Duodenal mucosa (tissue), 2 donors: ENCODE measurements at regions not wholly inside any gene's neighbourhood (a gene's known extent, or its start where the extent isn't known, plus 50 kb on each side); places are given as distances from the start of the nearest gene placed in this dataset.

Source experiments
- H3K27ac ChIP-seq: one replicate; pipeline ENCODE4 v1.7.0; 2013; ENCODE audit warnings: low read depth, low read length
- H3K27me3 ChIP-seq, 2 donors: one replicate each; pipeline ENCODE4 v1.7.0; 2013; ENCODE audit warnings: low read length in 2 of 2, control low read depth in 1 of 2; ENCODE audit not compliant: insufficient read depth in 2 of 2, control insufficient read depth in 1 of 2
- H3K36me3 ChIP-seq, 2 donors: one replicate each; pipeline ENCODE4 v1.7.0; 2013; ENCODE audit warnings: low read length in 2 of 2, control low read depth in 1 of 2; ENCODE audit not compliant: insufficient read depth in 2 of 2, control insufficient read depth in 1 of 2
- H3K4me1 ChIP-seq, 2 donors: one replicate each; pipeline ENCODE4 v1.7.0; 2013; ENCODE audit warnings: low read length in 2 of 2, control low read depth in 1 of 2; ENCODE audit not compliant: insufficient read depth in 2 of 2, control insufficient read depth in 1 of 2
- H3K4me3 ChIP-seq, 2 donors: one replicate each; pipeline ENCODE4 v1.7.0; 2013; ENCODE audit warnings: low read length in 2 of 2, low read depth in 1 of 2
- H3K9ac ChIP-seq, 2 donors: one replicate each; pipeline ENCODE4 v1.7.0; 2013; ENCODE audit warnings: low read length in 2 of 2, low read depth in 1 of 2
- H3K9me3 ChIP-seq, 2 donors: one replicate each; pipeline ENCODE4 v1.7.0; 2013; ENCODE audit warnings: low read length in 2 of 2, control low read depth in 1 of 2; ENCODE audit not compliant: control insufficient read depth in 1 of 2

GRCh38 chr1:104856518-104856917, 1106.8 kb downstream of the AMY1C start:
- Histone ChIP-seq H3K9ac (no peak overlapping the region), H3K27ac (no peak overlapping the region), H3K27me3 (no peaks in the 10 kb centered on the region), H3K4me1 (no peaks in the 10 kb centered on the region), H3K36me3 (no peaks in the 10 kb centered on the region), H3K9me3 (peaks cover 0 to 10% of the 10 kb centered on the region in 2 donors), H3K4me3 (no peak overlapping the region)

DNA sequence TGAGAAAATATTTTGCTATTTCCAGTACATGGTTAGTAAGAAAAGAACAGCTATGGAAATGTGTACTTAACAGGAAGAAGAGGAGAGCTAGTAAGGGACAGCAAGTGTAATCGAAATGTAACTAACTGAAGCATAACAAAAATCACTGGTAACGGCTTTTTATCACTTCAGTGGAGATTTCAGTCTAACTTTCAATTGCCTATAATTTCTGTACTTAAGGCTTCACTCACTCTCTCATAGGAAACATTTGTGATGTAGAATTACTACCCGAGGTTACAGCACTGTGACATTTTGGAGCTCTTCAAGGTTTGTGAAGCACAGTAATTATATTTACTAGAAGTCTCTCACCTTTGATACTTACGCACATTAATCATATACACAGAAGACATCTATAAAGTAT, 1119.1 kb downstream of the AMY1C start:
- Histone ChIP-seq H3K27me3 (no peaks in the 10 kb centered on the region), H3K27ac (no peak overlapping the region), H3K4me3 (no peak overlapping the region), H3K36me3 (no peaks in the 10 kb centered on the region), H3K9me3 (no peaks in the 10 kb centered on the region), H3K9ac (no peak overlapping the region), H3K4me1 (no peaks in the 10 kb centered on the region)

GRCh38 chr1:104874044-104874443, 1124.3 kb downstream of the AMY1C start:
- Histone ChIP-seq H3K4me1 (no peaks in the 10 kb centered on the region), H3K9ac (no peak overlapping the region), H3K9me3 (no peaks in the 10 kb centered on the region), H3K27ac (no peak overlapping the region), H3K27me3 (no peaks in the 10 kb centered on the region), H3K4me3 (no peak overlapping the region), H3K36me3 (no peaks in the 10 kb centered on the region)

GRCh38 chr1:104878203-104878909, 1128.7 kb downstream of the AMY1C start:
- Histone ChIP-seq H3K27ac (no peak overlapping the region), H3K4me1 (no peaks in the 10 kb centered on the region), H3K4me3 (no peak overlapping the region), H3K27me3 (no peaks in the 10 kb centered on the region), H3K9me3 (no peaks in the 10 kb centered on the region), H3K36me3 (no peaks in the 10 kb centered on the region), H3K9ac (no peak overlapping the region)

DNA sequence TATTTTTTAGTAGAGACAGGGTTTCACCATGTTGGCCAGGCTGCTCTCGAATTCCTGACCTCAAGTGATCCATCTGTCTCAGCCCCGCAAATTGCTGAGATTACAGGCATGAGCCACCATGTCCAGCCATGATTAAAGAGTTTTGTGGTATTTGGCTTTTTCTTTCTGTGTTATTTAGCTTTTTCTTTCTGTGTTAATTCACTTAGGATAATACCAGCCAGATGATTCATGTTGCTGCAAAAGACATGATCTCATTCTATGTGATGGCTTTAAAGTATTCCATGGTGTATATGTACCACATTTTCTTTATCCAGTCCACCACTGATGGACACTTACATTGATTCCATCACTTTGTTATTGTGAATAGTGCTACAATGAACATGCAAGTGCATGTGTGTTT, 1135.2 kb downstream of the AMY1C start:
- H3K27me3 ChIP-seq: no peaks in the 10 kb centered on the region
- no peaks in the 10 kb centered on the region for H3K36me3 ChIP-seq

DNA sequence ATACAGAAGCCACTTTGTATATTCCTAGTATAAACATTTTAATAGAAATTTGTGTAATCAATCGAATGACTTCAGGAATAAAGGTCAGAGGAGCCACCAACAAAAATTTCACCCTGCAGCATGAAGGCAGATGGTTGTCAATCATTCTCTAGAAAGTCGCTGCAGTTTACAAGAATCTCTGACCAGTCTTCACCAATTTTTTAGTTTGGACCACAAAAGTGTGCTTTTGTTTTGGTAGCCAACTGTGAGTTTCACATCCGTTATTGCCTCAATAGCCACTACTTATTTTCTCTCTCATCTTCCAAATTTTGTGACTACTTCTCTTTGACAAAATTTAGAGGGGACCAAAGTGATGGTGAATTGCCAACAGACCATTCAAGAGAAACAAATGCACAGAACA, 1155.6 kb downstream of the AMY1C start:
- no peak overlapping the region for H3K27ac ChIP-seq
- no peak overlapping the region for H3K9ac ChIP-seq
- no peaks in the 10 kb centered on the region for H3K27me3 ChIP-seq
- H3K9me3 ChIP-seq: peaks cover 0 to 9% of the 10 kb centered on the region in 2 donors
- H3K4me1 ChIP-seq: no peaks in the 10 kb centered on the region
- H3K36me3 ChIP-seq: no peaks in the 10 kb centered on the region
- H3K4me3 ChIP-seq: no peak overlapping the region

More for the DNA sequence above, 1135.2 kb downstream of the AMY1C start:
- no peaks in the 10 kb centered on the region for H3K9me3 ChIP-seq
- no peak overlapping the region for H3K27ac ChIP-seq
- H3K9ac ChIP-seq: no peak overlapping the region
- H3K4me1 ChIP-seq: no peaks in the 10 kb centered on the region
- no peak overlapping the region for H3K4me3 ChIP-seq

GRCh38 chr1:104906141-104906540, 1156.4 kb downstream of the AMY1C start:
- H3K27me3 ChIP-seq: no peaks in the 10 kb centered on the region
- H3K4me1 ChIP-seq: no peaks in the 10 kb centered on the region
- peaks cover 0 to 9% of the 10 kb centered on the region in 2 donors for H3K9me3 ChIP-seq
- no peak overlapping the region for H3K27ac ChIP-seq
- no peak overlapping the region for H3K4me3 ChIP-seq
- H3K9ac ChIP-seq: no peak overlapping the region
- no peaks in the 10 kb centered on the region for H3K36me3 ChIP-seq

DNA sequence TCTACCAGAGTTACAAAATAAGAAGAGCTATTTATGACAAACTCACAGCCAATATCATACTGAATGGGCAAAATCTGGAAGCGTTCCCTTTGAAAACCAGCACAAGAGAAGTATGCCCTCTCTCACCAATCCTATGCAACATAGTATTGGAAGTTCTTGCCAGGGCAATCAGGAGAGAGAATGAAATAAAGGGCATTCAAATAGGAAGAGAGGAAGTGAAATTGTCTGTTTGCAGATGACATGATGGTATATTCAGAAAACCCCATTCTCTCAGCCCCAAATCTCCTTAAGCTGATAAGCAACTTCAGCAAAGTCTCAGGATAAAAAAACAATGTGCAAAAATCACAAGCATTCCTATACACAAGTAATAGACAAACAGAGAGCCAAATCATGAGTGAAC, 1169.5 kb downstream of the AMY1C start:
- Histone ChIP-seq H3K9me3 (no peaks in the 10 kb centered on the region), H3K9ac (no peak overlapping the region), H3K27me3 (no peaks in the 10 kb centered on the region), H3K27ac (no peak overlapping the region), H3K4me1 (no peaks in the 10 kb centered on the region), H3K4me3 (no peak overlapping the region), H3K36me3 (no peaks in the 10 kb centered on the region)

DNA sequence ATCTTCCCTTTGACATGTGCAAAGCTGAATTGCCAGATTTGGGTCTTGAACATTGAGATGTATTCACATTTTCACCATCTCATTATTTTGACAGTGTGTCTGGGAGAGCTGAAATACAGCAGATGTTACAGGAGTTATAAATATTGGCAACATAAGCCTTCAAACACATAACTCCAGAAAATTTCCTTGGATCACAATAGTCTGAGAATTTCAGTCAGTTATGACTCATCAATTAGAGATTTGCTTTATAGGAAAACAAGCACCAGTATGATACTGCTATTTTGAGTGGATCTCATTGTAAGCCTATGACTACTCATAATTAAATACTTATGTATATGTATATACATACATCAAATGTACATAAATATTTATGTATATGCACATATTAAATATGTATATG, 1171.8 kb downstream of the AMY1C start:
- Histone ChIP-seq H3K9ac (no peak overlapping the region), H3K9me3 (no peaks in the 10 kb centered on the region), H3K4me3 (no peak overlapping the region), H3K27me3 (no peaks in the 10 kb centered on the region), H3K4me1 (no peaks in the 10 kb centered on the region), H3K27ac (no peak overlapping the region), H3K36me3 (no peaks in the 10 kb centered on the region)

GRCh38 chr1:104923075-104923474, 1173.4 kb downstream of the AMY1C start:
- no peak overlapping the region for H3K4me3 ChIP-seq
- no peaks in the 10 kb centered on the region for H3K9me3 ChIP-seq
- no peak overlapping the region for H3K27ac ChIP-seq
- no peaks in the 10 kb centered on the region for H3K4me1 ChIP-seq
- no peaks in the 10 kb centered on the region for H3K36me3 ChIP-seq
- no peak overlapping the region for H3K9ac ChIP-seq
- H3K27me3 ChIP-seq: no peaks in the 10 kb centered on the region
